ENCODE measurements at regions not wholly inside any gene's neighbourhood (a gene's known extent, or its start where the extent isn't known, plus 50 kb on each side); places are given as distances from the start of the nearest gene placed in this dataset.

DNA sequence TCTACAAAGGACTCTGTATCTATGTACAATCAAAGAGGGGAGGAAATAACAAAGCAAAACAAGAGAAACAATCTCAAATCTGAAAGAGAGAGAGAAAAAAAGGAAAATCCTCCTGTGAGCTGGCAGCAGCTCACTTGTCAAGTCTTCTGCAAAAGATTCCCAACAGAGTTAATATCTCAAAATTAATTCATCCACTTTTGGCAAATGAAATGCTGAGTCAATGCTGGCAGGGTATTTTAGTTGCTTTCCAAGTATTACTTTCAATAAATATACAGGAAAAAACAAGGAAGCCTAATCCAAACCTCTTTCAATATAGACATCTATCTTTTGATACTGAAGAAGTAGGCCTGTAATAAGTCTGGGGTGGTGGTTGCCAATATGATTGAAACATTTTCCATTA lies 613.9 kb upstream of the NEGR1 start:
- Mint-ChIP-seq H3K27ac (no peak overlapping the region), H3K9me3 (peaks cover 0 to 6% (median 2%) of the 10 kb centered on the region in 7 donors), H3K4me3 (no peak overlapping the region), H3K36me3 (no peaks in the 10 kb centered on the region), H3K4me1 (no peaks in the 10 kb centered on the region), H3K27me3 (ENCODE audit: low read depth in 3 of 3) (no peaks in the 10 kb centered on the region)
- Histone ChIP-seq H3K4me3 (replicated peaks in 1 of 3; ENCODE audit: low read depth in 2 of 3, low read length in 3 of 3) (no peak overlapping the region), H4K20me1 (ENCODE audit: insufficient read depth, low read length) (no peaks in the 10 kb centered on the region), H3K36me3 (replicated peaks in 1 of 2; ENCODE audit: control insufficient read depth in 1 of 2, insufficient read depth in 2 of 2, low read length in 2 of 2) (no peaks in the 10 kb centered on the region), H3K79me2 (ENCODE audit: insufficient read depth, low read length) (no peaks in the 10 kb centered on the region), H3K27ac (ENCODE audit: low read depth in 1 of 2, low read length in 2 of 2) (no peak overlapping the region), H3K4me2 (replicated peaks; ENCODE audit: extremely low read depth, low read length, poor library complexity, severe bottlenecking) (no peak overlapping the region), H3K27me3 (ENCODE audit: control insufficient read depth in 2 of 2, insufficient read depth in 2 of 2, low read length in 2 of 2) (no peaks in the 10 kb centered on the region), H3K9me3 (replicated peaks in 1 of 2; ENCODE audit: control insufficient read depth in 1 of 2, insufficient read depth in 1 of 2, low read length in 2 of 2) (no peaks in the 10 kb centered on the region), H3K4me1 (ENCODE audit: control insufficient read depth in 1 of 2, insufficient read depth in 2 of 2, low read length in 2 of 2) (no peaks in the 10 kb centered on the region), H3K9ac (ENCODE audit: insufficient read depth, low read length, poor library complexity, severe bottlenecking) (no peak overlapping the region), H2AFZ (ENCODE audit: insufficient read depth, low read depth, low read length, poor library complexity, severe bottlenecking) (no peak overlapping the region)
- TF ChIP-seq CTCF (IDR thresholded peaks at IDR 0.05): no peak
- no peak for DNase-seq
- intact Hi-C loops (cut with micrococcal nuclease): no loop called here

- no peaks in the 10 kb centered on the region for H3K36me3 ChIP-seq (replicated peaks in 1 of 2; ENCODE audit: control insufficient read depth in 1 of 2, insufficient read depth in 2 of 2, low read length in 2 of 2)
- H3K27ac ChIP-seq (ENCODE audit: low read depth in 1 of 2, low read length in 2 of 2): no peak overlapping the region
- H3K27ac Mint-ChIP-seq: no peak overlapping the region
- no peaks in the 10 kb centered on the region for H3K79me2 ChIP-seq (ENCODE audit: insufficient read depth, low read length)
- H3K4me2 ChIP-seq (replicated peaks; ENCODE audit: extremely low read depth, low read length, poor library complexity, severe bottlenecking): no peak overlapping the region
- no peak for DNase-seq
- no peak overlapping the region for H3K4me3 Mint-ChIP-seq
- H4K20me1 ChIP-seq (ENCODE audit: insufficient read depth, low read length): no peaks in the 10 kb centered on the region
- H3K36me3 Mint-ChIP-seq: no peaks in the 10 kb centered on the region
- no peak for TF ChIP-seq CTCF (IDR thresholded peaks at IDR 0.05)
- H3K27me3 ChIP-seq (ENCODE audit: control insufficient read depth in 2 of 2, insufficient read depth in 2 of 2, low read length in 2 of 2): no peaks in the 10 kb centered on the region
- no peaks in the 10 kb centered on the region for H3K27me3 Mint-ChIP-seq (ENCODE audit: low read depth in 3 of 3)
- no peak overlapping the region for H3K9ac ChIP-seq (ENCODE audit: insufficient read depth, low read length, poor library complexity, severe bottlenecking)
- WGBS (ENCODE audit: insufficient coverage): no CpG with 5 or more reads among the region's 1 CpG
- H2AFZ ChIP-seq (ENCODE audit: insufficient read depth, low read depth, low read length, poor library complexity, severe bottlenecking): no peak overlapping the region
- H3K4me1 Mint-ChIP-seq: no peaks in the 10 kb centered on the region
- H3K9me3 Mint-ChIP-seq: peaks cover 0 to 2% (median 0%) of the 10 kb centered on the region in 7 donors
- no peak overlapping the region for H3K4me3 ChIP-seq (replicated peaks in 1 of 3; ENCODE audit: low read depth in 2 of 3, low read length in 3 of 3)
- no peaks in the 10 kb centered on the region for H3K9me3 ChIP-seq (replicated peaks in 1 of 2; ENCODE audit: control insufficient read depth in 1 of 2, insufficient read depth in 1 of 2, low read length in 2 of 2)
- no peaks in the 10 kb centered on the region for H3K4me1 ChIP-seq (ENCODE audit: control insufficient read depth in 1 of 2, insufficient read depth in 2 of 2, low read length in 2 of 2)
- intact Hi-C loops (cut with micrococcal nuclease): no loop called here
Measured at GRCh38 chr1:72892461-72892860, 610.1 kb upstream of the NEGR1 start.
